Heart right ventricle (tissue), 16 donors: ENCODE measurements at regions not wholly inside any gene's neighbourhood (a gene's known extent, or its start where the extent isn't known, plus 50 kb on each side); places are given as distances from the start of the nearest gene placed in this dataset.

Source experiments
- ATAC-seq, 8 donors: fragments of 200-7000 bp; cut with Tn5 transposase; one replicate each; pipeline ENCODE4 v1.9.1; 2020; ENCODE audit warnings: mild to moderate bottlenecking in 8 of 8, moderate library complexity in 8 of 8, moderate number of reproducible peaks in 1 of 8
- DNase-seq, 2 donors: peaks; one replicate each; pipeline ENCODE4 v3.0.0-alpha.2; 2020
- H3K27ac ChIP-seq, 10 donors: fragments of 200-600 bp; sonication (generic) in 2 of 10; one replicate each; pipeline versions ENCODE4 v1.5.0 to v1.8.0; 2020 to 2022; ENCODE audit warnings: mild to moderate bottlenecking in 3 of 10
- H3K27me3 ChIP-seq, 7 donors: fragments of 200-600 bp; one replicate each; pipeline ENCODE4 v1.8.0; 2021 to 2022; ENCODE audit warnings: mild to moderate bottlenecking in 2 of 7
- H3K36me3 ChIP-seq, 9 donors: fragments of 200-600 bp; sonication (generic) in 1 of 9; one replicate each; pipeline versions ENCODE4 v1.5.0 to v1.8.0; 2020 to 2022; ENCODE audit warnings: mild to moderate bottlenecking in 2 of 9
- H3K4me1 ChIP-seq, 9 donors: fragments of 200-600 bp; sonication (generic) in 1 of 9; one replicate each; pipeline versions ENCODE4 v1.5.0 to v1.8.0; 2020 to 2022; ENCODE audit warnings: mild to moderate bottlenecking in 4 of 9
- H3K4me3 ChIP-seq, 10 donors: fragments of 200-600 bp; sonication (generic) in 2 of 10; one replicate each; pipeline versions ENCODE4 v1.5.0 to v1.8.0; 2020 to 2022; ENCODE audit warnings: mild to moderate bottlenecking in 7 of 10, moderate library complexity in 2 of 10
- H3K9me3 ChIP-seq, 11 donors: fragments of 200-600 bp in 10 of 11; sonication (generic) in 2 of 11; one replicate each; pipeline versions ENCODE4 v1.5.0 to v1.8.0; 2013 to 2022; ENCODE audit warnings: mild to moderate bottlenecking in 2 of 11, control low read depth in 1 of 11, moderate library complexity in 1 of 11
- CTCF ChIP-seq, 9 donors: fragments of 200-600 bp; sonication (generic) in 2 of 9; IDR thresholded peaks; one replicate each; pipeline versions ENCODE4 v1.5.0 to v1.8.0; 2021 to 2022; ENCODE audit warnings: antibody characterized with exemption in 9 of 9, mild to moderate bottlenecking in 5 of 9, moderate library complexity in 1 of 9
- WGBS, 2 donors: extraction: QIAGEN DNeasy Blood & Tissue Kit; methylation state at CpG; one replicate each; pipeline ENCODE4 v1.1.7; 2013; ENCODE audit warnings: inconsistent platforms in 1 of 2; 5-methylcytosine and 5-hydroxymethylcytosine counted together
- intact Hi-C, 10 donors: fragments of 100-400 bp; cut with DNase I; formaldehyde crosslinking; loops; one replicate each; pipeline versions ENCODE4 v1.11.1 to v1.14.2; 2022
- donor health status: Arrhythmogenic right ventricular cardiomyopathy.
- donor health status: ischemic (EF 13 %, LVEDD 7.1; RV severe dilation, severe dysfunction).
- donor health status: healthy with polysubstance abuse.
- donor health status: DM: no; HTN: yes; CAD: no.
- donor health status: DM: no; HTN: no; CAD: no.
- donor health status: ischemic (EF 25% LVEDD 6.9; RV normal size, moderate dysfunction).
- donor health status: ischemic (EF 25% LVEDD 5.7; RV mildly dilated, moderate dysfunction).
- donor health status: healthy.
- donor health status: DM: yes; HTN: yes; CAD: no.
- donor health status: Ischemic cardiomyopathy.
- donor health status: ischemic (EF 35%, LVEDD 5.7; RV mildly dilated, moderate dysfunction).
- donor health status: nonischemic (EF 11% LVEDD 7.7; RV severe dilation, severe dysfunction).
- donor health status: DM: yes; HTN: yes; CAD: no.
- donor health status: PGD.
- donor health status: ischemic (EF 29% LVEDD 5.4; RV normal size, mild dysfunction).
- donor health status: nonischemic (EF 23%, LVEDD 6.1; RV moderate dilation, normal function).

DNA sequence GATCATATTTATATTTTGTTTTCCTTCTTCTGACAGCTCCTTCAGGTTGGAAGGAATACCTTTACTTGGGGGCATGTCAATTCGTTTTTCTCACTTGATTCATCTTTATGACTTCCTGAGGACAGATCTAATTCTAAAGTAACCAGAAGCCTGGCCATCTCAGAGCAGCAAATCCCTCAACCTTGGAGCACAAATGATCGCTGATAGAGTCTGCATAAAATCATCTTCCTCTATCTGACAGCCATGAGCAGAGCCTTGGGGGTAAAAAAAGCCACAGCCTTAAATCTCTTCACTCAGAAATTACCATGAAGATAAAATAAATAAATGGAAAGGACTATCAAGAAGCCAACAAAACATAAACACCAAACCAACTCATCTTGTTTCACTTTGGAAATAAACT is 325.8 kb downstream of the PRR16 start:
- intact Hi-C loops: no loop called here

GRCh38 chr5:120790339-120790738 is 326.2 kb downstream of the PRR16 start:
- no peak for ATAC-seq
- no peak for DNase-seq
- intact Hi-C loops: no loop called here
- Histone ChIP-seq H3K9me3 (no peaks in the 10 kb centered on the region), H3K36me3 (no peaks in the 10 kb centered on the region), H3K27me3 (no peaks in the 10 kb centered on the region), H3K27ac (no peak overlapping the region), H3K4me3 (no peak overlapping the region), H3K4me1 (no peaks in the 10 kb centered on the region)
- no peak for TF ChIP-seq CTCF (IDR thresholded peaks at IDR 0.05)
- 53 to 70% methylated on average over 1 of the region's 1 CpG for WGBS, 2 donors

More for the DNA sequence above, 325.8 kb downstream of the PRR16 start:
- H3K36me3 ChIP-seq: no peaks in the 10 kb centered on the region
- H3K9me3 ChIP-seq: no peaks in the 10 kb centered on the region
- ATAC-seq: no peak
- 33 to 41% methylated on average over 2 of the region's 2 CpGs for WGBS, 2 donors
- DNase-seq: no peak
- H3K4me3 ChIP-seq: no peak overlapping the region
- H3K27ac ChIP-seq: no peak overlapping the region
- H3K4me1 ChIP-seq: no peaks in the 10 kb centered on the region
- TF ChIP-seq CTCF (IDR thresholded peaks at IDR 0.05): no peak
- no peaks in the 10 kb centered on the region for H3K27me3 ChIP-seq

GRCh38 chr5:120792477-120792876 is 328.4 kb downstream of the PRR16 start:
- WGBS, 2 donors: 76 to 80% methylated on average over 2 of the region's 2 CpGs
- Histone ChIP-seq H3K9me3 (no peaks in the 10 kb centered on the region), H3K36me3 (no peaks in the 10 kb centered on the region), H3K4me1 (no peaks in the 10 kb centered on the region), H3K27ac (no peak overlapping the region), H3K4me3 (no peak overlapping the region), H3K27me3 (no peaks in the 10 kb centered on the region)
- no peak for TF ChIP-seq CTCF (IDR thresholded peaks at IDR 0.05)
- DNase-seq (no peak), ATAC-seq (no peak)
- intact Hi-C loops: no loop called here

DNA sequence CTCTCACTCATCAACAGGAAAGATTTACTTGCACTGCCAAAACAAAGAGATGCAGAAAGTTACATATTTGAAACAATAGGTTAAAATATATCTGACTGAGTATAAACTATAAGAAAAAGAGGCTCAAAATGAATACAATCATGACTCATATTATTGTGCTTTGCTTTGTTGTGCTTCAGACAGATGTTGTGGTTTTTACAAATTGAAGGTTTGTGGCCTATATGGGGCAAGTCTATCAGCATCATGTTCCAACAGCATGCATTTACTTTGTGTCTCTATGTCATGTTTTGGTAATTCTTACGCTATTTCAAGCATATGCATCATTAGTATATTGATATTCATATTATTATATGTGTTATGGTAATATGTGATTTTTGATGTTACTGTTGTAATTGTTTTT is 330.0 kb downstream of the PRR16 start:
- WGBS, 2 donors: 76 to 85% methylated on average over 1 of the region's 1 CpG
- TF ChIP-seq CTCF (IDR thresholded peaks at IDR 0.05): no peak

More for the DNA sequence above, 330.0 kb downstream of the PRR16 start:
- Histone ChIP-seq H3K36me3 (no peaks in the 10 kb centered on the region), H3K27ac (no peak overlapping the region), H3K4me3 (no peak overlapping the region), H3K27me3 (no peaks in the 10 kb centered on the region), H3K9me3 (no peaks in the 10 kb centered on the region), H3K4me1 (no peaks in the 10 kb centered on the region)
- intact Hi-C loops: no loop called here
- ATAC-seq (no peak), DNase-seq (no peak)
